22Rv1 (cell line): ENCODE measurements at regions not wholly inside any gene's neighbourhood (a gene's known extent, or its start where the extent isn't known, plus 50 kb on each side); places are given as distances from the start of the nearest gene placed in this dataset.

Experiments
- H3K27ac ChIP-seq: fragments of 450-650 bp; 2 replicates; pipeline ENCODE4 v1.5.1; 2017
- CTCF ChIP-seq: fragments of 450-650 bp; IDR thresholded peaks from 2 replicates; pipeline ENCODE4 v1.5.1; 2017; ENCODE audit warnings: mild to moderate bottlenecking
- ZFX ChIP-seq: fragments of 450-650 bp; IDR thresholded peaks from 2 replicates; pipeline ENCODE4 v1.6.1; 2017; ENCODE audit warnings: antibody characterized with exemption, borderline replicate concordance

DNA sequence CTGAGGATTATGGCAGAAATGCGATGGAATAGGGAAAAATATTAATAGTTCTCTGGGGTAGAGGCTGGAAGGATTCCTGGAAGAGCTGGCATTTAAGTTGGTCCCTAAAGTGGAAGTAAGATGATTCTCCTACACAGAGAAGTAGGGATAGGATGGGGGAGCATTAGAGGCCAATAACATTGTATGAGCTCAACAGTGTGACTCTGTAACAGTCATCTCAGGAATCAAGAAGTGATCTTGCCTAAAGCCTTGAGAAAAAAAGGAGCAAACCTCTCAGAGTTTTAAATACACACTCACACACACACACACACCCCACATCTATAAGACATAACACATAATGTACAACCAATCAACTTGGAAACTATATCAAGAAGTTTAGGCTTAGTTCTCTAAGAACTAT lies 117.7 kb upstream of the CDK1 start:
- TF ChIP-seq ZFX (no peak), CTCF (no peak)
- no peak overlapping the region for H3K27ac ChIP-seq

DNA sequence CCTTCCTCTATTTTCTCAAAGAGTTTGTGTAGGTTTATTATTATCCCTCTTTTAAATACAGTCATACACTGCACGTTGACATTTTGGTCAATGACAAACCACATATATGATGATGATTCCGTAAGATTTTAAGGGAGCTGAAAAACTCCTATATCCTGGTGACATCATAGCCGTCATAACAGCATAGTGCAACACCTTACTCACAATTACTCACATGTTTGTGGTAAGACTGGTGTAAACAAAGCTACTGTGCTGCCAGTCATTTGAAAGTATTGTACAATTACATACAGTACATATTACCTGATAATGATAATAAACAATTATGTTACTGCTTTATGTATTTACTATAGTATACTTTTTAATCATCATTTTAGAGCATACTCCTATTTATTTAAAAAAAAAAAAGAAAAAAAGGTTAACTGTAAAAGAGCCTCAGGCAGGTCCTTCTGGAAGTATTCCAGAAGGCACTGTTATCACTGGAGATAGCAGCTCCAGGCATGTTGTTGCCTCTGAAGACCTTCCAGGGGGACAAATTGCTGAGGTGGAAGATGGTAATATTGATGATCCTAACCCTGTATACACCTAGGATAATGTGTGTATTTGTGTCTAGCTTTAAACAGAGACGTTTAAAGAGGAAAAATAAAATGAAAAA lies 123.3 kb upstream of the CDK1 start:
- TF ChIP-seq ZFX (no peak), CTCF (no peak)
- no peak overlapping the region for H3K27ac ChIP-seq

DNA sequence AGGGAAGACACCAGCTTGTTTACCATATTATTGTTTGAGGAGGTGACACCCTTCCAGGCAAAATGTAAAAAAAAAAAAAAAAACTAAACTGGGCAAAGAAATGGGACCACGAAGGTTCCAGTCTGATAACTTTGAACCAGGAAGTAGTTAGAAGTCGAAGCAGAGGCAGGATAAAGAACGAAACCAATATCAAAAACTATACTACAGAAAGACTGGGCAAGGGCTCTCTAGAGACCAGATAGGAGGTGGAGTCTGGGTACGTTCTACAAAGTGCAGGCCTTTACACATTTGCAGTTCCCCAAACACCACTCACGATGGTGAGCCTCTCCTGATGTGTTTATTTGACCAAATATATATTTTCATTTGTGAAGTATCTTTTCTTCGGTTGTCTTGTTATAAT lies 125.7 kb upstream of the CDK1 start:
- no peak overlapping the region for H3K27ac ChIP-seq
- TF ChIP-seq ZFX (no peak), CTCF (no peak)

GRCh38 chr10:60650378-60650800 lies 127.9 kb upstream of the CDK1 start:
- no peak for TF ChIP-seq CTCF
- H3K27ac ChIP-seq, result no peak overlapping the region

DNA sequence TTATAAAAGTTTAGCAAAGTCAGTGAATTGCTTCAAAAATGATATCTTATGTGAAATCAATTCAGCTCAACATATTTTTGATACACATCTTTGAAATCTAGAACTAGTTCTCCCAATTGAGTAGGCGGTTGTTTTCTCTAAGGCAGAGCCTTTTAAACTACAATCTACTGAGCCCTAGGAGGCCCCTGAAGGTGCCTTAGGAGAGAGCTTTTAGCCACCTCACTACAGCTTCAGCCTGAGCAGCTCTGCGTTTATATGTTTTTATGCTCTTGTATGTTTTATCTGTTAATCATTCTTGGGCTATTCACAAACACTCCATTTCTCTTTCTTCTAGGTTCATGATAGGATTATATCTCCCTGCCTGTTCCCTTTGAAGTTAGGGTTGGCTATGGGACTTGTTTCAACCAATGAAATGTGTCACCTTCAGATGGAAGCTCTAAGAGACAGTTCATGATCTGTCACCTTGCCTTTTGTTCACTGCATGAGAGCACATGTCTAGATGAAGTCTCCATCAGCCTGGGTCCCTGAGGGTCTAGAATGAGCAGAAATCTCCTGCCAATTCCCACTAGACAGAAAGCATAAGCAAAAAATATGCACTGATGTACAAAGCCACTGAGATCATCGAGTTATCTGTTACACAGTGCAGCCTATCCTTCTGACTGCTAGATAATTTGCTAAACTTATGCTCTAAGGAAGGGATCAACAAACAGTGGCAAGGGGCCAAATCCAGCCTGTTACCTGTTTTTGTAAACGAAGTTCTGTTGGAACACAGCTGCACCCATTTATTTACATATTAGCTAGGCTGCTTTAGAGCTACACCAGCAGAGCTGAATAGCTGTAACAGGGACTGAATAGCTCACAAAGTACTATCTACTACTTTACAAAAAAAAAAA lies 128.5 kb upstream of the CDK1 start:
- TF ChIP-seq ZFX (no peak), CTCF (no peak)
- H3K27ac ChIP-seq, result no peak overlapping the region

- H3K27ac ChIP-seq, result no peak overlapping the region
- TF ChIP-seq CTCF (no peak), ZFX (no peak)
These were observed 129.5 kb upstream of the CDK1 start for GRCh38 chr10:60648761-60649160.
